ENCODE measurements at regions not wholly inside any gene's neighbourhood (a gene's known extent, or its start where the extent isn't known, plus 50 kb on each side); places are given as distances from the start of the nearest gene placed in this dataset.

- TF ChIP-seq, protein P1, sequence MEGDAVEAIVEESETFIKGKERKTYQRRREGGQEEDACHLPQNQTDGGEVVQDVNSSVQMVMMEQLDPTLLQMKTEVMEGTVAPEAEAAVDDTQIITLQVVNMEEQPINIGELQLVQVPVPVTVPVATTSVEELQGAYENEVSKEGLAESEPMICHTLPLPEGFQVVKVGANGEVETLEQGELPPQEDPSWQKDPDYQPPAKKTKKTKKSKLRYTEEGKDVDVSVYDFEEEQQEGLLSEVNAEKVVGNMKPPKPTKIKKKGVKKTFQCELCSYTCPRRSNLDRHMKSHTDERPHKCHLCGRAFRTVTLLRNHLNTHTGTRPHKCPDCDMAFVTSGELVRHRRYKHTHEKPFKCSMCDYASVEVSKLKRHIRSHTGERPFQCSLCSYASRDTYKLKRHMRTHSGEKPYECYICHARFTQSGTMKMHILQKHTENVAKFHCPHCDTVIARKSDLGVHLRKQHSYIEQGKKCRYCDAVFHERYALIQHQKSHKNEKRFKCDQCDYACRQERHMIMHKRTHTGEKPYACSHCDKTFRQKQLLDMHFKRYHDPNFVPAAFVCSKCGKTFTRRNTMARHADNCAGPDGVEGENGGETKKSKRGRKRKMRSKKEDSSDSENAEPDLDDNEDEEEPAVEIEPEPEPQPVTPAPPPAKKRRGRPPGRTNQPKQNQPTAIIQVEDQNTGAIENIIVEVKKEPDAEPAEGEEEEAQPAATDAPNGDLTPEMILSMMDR (IDR thresholded peaks at IDR 0.05), result no peak
- TF ChIP-seq POLR2A (IDR thresholded peaks at IDR 0.05), result no peak
- TF ChIP-seq EP300 (IDR thresholded peaks at IDR 0.05), result no peak
Observed at GRCh38 chr12:72774023-72774422, 501.9 kb downstream of the TRHDE start.
